ENCODE measurements at regions not wholly inside any gene's neighbourhood (a gene's known extent, or its start where the extent isn't known, plus 50 kb on each side); places are given as distances from the start of the nearest gene placed in this dataset.

DNA sequence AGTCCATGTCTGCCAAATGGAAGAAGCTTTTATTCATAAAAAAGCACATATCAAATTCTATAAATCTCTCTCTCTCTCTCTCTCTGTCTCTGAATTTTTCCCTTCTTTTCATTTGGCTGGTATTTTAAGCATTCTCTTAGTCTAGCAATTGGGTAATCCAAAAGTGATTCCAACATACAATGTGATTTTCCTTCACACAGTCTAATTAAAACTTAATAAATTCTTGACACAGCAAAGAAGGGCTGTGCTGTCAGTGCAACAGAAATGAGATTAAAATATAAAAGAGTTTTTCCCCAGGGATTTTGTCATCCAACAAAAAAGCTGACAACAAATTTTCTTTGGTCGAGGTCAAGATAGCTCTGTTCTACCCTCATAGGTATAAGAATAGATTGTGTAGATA is 216.9 kb downstream of the CENPC start:
- Histone ChIP-seq H3K4me3 (ENCODE audit: low read depth in 2 of 2, low read length in 1 of 2) (no peak overlapping the region), H2AFZ (ENCODE audit: low read depth) (no peak overlapping the region)
- CTCF ChIA-PET: interaction anchor here (1.8 to 2.9 kb wide), 3 partner anchors 10 to 241 kb away, joined by 5 to 35 read pairs (median 14); no protein-coding TSS in a partner anchor

DNA sequence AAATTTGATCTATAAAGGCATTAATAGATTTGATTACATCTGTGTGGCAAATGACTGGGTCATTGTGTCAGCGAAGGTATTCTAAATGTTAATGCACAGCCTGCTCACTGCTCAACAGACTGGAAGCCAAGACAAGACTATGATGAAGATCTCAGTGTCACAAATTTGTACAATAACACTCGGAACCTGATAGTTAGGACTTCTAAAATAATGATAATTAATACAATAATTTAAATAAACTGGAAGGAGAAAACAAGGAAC is 217.4 kb downstream of the CENPC start:
- WGBS (ENCODE audit: low lambda C conversion rate): 4% methylated on average over 2 of the region's 2 CpGs
- no peak overlapping the region for H3K27ac ChIP-seq (ENCODE audit: low read depth in 2 of 2, low read length in 1 of 2)
- no peak overlapping the region for H3K4me2 ChIP-seq
- H4K20me1 ChIP-seq (ENCODE audit: insufficient read depth): no peaks in the 10 kb centered on the region
- no peaks in the 10 kb centered on the region for H3K9me2 ChIP-seq
- DNase-seq: no peak
- ChIA-PET POLR2A (no interaction called here), CTCF (interaction anchor here (1.4 to 2.9 kb wide), 8 partner anchors 9 to 251 kb away, joined by 3 to 35 read pairs (median 6); no protein-coding TSS in a partner anchor)
- no peaks in the 10 kb centered on the region; the same call in 1 of the 2 replicates for H3K27me3 ChIP-seq (ENCODE audit: insufficient read depth)
- H3K4me3 ChIP-seq (ENCODE audit: low read depth in 2 of 2, low read length in 1 of 2): no peak overlapping the region
- H2AFZ ChIP-seq (ENCODE audit: low read depth): no peak overlapping the region
- no peaks in the 10 kb centered on the region for H3K4me1 ChIP-seq (ENCODE audit: control insufficient read depth in 1 of 2, insufficient read depth in 2 of 2, low read depth in 1 of 2, low read length in 1 of 2)
- no peaks in the 10 kb centered on the region for H3K9me3 ChIP-seq
- H3K9ac ChIP-seq: no peak overlapping the region
- H3K79me2 ChIP-seq (ENCODE audit: insufficient read depth): no peaks in the 10 kb centered on the region
- H3K36me3 ChIP-seq (replicated peaks in 1 of 2; ENCODE audit: control insufficient read depth in 1 of 2, insufficient read depth in 2 of 2, low read length in 1 of 2): no peaks in the 10 kb centered on the region
- no peaks in the 10 kb centered on the region for H3F3A ChIP-seq (replicated peaks; ENCODE audit: insufficient read depth)
- TF ChIP-seq, protein P1, sequence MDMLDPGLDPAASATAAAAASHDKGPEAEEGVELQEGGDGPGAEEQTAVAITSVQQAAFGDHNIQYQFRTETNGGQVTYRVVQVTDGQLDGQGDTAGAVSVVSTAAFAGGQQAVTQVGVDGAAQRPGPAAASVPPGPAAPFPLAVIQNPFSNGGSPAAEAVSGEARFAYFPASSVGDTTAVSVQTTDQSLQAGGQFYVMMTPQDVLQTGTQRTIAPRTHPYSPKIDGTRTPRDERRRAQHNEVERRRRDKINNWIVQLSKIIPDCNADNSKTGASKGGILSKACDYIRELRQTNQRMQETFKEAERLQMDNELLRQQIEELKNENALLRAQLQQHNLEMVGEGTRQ (IDR thresholded peaks at IDR 0.05; ENCODE audit: borderline replicate concordance, low read depth, low read length): no peak
- TF ChIP-seq, protein P2, sequence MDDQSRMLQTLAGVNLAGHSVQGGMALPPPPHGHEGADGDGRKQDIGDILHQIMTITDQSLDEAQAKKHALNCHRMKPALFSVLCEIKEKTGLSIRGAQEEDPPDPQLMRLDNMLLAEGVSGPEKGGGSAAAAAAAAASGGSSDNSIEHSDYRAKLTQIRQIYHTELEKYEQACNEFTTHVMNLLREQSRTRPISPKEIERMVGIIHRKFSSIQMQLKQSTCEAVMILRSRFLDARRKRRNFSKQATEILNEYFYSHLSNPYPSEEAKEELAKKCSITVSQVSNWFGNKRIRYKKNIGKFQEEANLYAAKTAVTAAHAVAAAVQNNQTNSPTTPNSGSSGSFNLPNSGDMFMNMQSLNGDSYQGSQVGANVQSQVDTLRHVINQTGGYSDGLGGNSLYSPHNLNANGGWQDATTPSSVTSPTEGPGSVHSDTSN (IDR thresholded peaks at IDR 0.05): no peak
- no peak for TF ChIP-seq RFX5 (IDR thresholded peaks at IDR 0.05; ENCODE audit: low read length)

More for the DNA sequence above, 216.9 kb downstream of the CENPC start:
- H3K9me3 ChIP-seq: no peaks in the 10 kb centered on the region
- H4K20me1 ChIP-seq (ENCODE audit: insufficient read depth): no peaks in the 10 kb centered on the region
- no peak for TF ChIP-seq RXRA (IDR thresholded peaks at IDR 0.05; ENCODE audit: borderline replicate concordance, low read depth)
- TF ChIP-seq JUND (IDR thresholded peaks at IDR 0.05): no peak
- no peak for TF ChIP-seq EZH2phosphoT487 (IDR thresholded peaks at IDR 0.05; ENCODE audit: borderline replicate concordance, low read depth)
- no peak for TF ChIP-seq EP300 (IDR thresholded peaks at IDR 0.05; ENCODE audit: borderline replicate concordance in 1 of 2, low read depth in 1 of 2, low read length in 1 of 2)
- TF ChIP-seq, protein P1 (IDR thresholded peaks at IDR 0.05; ENCODE audit: borderline replicate concordance, low read depth, low read length): no peak
- no peak for TF ChIP-seq YY1 (IDR thresholded peaks at IDR 0.05; ENCODE audit: low read depth)
- TF ChIP-seq, protein P3, sequence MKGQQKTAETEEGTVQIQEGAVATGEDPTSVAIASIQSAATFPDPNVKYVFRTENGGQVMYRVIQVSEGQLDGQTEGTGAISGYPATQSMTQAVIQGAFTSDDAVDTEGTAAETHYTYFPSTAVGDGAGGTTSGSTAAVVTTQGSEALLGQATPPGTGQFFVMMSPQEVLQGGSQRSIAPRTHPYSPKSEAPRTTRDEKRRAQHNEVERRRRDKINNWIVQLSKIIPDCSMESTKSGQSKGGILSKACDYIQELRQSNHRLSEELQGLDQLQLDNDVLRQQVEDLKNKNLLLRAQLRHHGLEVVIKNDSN (IDR thresholded peaks at IDR 0.05; ENCODE audit: borderline replicate concordance, low read depth): no peak
- no peak for TF ChIP-seq RFX5 (IDR thresholded peaks at IDR 0.05; ENCODE audit: low read length)
- TF ChIP-seq POLR2AphosphoS5 (IDR thresholded peaks at IDR 0.05; ENCODE audit: low read depth, low read length): no peak
- TF ChIP-seq TAF1 (IDR thresholded peaks at IDR 0.05; ENCODE audit: borderline replicate concordance, low read depth, low read length): no peak
- TF ChIP-seq FOSL2 (IDR thresholded peaks at IDR 0.05; ENCODE audit: borderline replicate concordance, low read depth): no peak
- TF ChIP-seq, protein P4, sequence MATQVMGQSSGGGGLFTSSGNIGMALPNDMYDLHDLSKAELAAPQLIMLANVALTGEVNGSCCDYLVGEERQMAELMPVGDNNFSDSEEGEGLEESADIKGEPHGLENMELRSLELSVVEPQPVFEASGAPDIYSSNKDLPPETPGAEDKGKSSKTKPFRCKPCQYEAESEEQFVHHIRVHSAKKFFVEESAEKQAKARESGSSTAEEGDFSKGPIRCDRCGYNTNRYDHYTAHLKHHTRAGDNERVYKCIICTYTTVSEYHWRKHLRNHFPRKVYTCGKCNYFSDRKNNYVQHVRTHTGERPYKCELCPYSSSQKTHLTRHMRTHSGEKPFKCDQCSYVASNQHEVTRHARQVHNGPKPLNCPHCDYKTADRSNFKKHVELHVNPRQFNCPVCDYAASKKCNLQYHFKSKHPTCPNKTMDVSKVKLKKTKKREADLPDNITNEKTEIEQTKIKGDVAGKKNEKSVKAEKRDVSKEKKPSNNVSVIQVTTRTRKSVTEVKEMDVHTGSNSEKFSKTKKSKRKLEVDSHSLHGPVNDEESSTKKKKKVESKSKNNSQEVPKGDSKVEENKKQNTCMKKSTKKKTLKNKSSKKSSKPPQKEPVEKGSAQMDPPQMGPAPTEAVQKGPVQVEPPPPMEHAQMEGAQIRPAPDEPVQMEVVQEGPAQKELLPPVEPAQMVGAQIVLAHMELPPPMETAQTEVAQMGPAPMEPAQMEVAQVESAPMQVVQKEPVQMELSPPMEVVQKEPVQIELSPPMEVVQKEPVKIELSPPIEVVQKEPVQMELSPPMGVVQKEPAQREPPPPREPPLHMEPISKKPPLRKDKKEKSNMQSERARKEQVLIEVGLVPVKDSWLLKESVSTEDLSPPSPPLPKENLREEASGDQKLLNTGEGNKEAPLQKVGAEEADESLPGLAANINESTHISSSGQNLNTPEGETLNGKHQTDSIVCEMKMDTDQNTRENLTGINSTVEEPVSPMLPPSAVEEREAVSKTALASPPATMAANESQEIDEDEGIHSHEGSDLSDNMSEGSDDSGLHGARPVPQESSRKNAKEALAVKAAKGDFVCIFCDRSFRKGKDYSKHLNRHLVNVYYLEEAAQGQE (IDR thresholded peaks at IDR 0.05; ENCODE audit: low read depth, low read length): no peak
- H3K27me3 ChIP-seq (ENCODE audit: insufficient read depth): no peaks in the 10 kb centered on the region; the same call in 1 of the 2 replicates
- H3K4me2 ChIP-seq: no peak overlapping the region
- H3F3A ChIP-seq (replicated peaks; ENCODE audit: insufficient read depth): no peaks in the 10 kb centered on the region
- POLR2A ChIA-PET: no interaction called here
- H3K9me2 ChIP-seq: no peaks in the 10 kb centered on the region
- no peak overlapping the region for H3K27ac ChIP-seq (ENCODE audit: low read depth in 2 of 2, low read length in 1 of 2)
- H3K4me1 ChIP-seq (ENCODE audit: control insufficient read depth in 1 of 2, insufficient read depth in 2 of 2, low read depth in 1 of 2, low read length in 1 of 2): no peaks in the 10 kb centered on the region
- WGBS (ENCODE audit: low lambda C conversion rate): 0% methylated on average over 1 of the region's 1 CpG
- H3K79me2 ChIP-seq (ENCODE audit: insufficient read depth): no peaks in the 10 kb centered on the region
- no peak overlapping the region for H3K9ac ChIP-seq
- DNase-seq: no peak
- H3K36me3 ChIP-seq (replicated peaks in 1 of 2; ENCODE audit: control insufficient read depth in 1 of 2, insufficient read depth in 2 of 2, low read length in 1 of 2): no peaks in the 10 kb centered on the region

All from SK-N-SH (cell line).